Fibroblast of mammary gland (primary cell): ENCODE measurements at regions not wholly inside any gene's neighbourhood (a gene's known extent, or its start where the extent isn't known, plus 50 kb on each side); places are given as distances from the start of the nearest gene placed in this dataset.
"Not testable (repeated sequence)": the region's sequence is repeated elsewhere in the genome, so short reads cannot be mapped to it uniquely, and the experiment has no call there.

Source experiments
- DNase-seq: peaks from one replicate; pipeline ENCODE4 v3.0.0-alpha.2; 2010; ENCODE audit warnings: low read depth
- H3K4me3 ChIP-seq: 2 replicates; pipeline ENCODE4 v1.5.1; 2011; ENCODE audit warnings: low read depth, mild to moderate bottlenecking, low read length, moderate library complexity; ENCODE audit not compliant: control insufficient read depth
- CTCF ChIP-seq: conservative IDR thresholded peaks from 2 replicates; pipeline ENCODE4 v1.5.1; 2011; ENCODE audit warnings: low read depth, low read length, inconsistent platforms; ENCODE audit not compliant: control insufficient read depth, insufficient read depth

GRCh38 chr10:81414038-81414437 is 461.0 kb upstream of the NRG3 start:
- no peak for TF ChIP-seq CTCF
- DNase-seq, result no peak
- H3K4me3 ChIP-seq, result no peak overlapping the region

- no peak overlapping the region for H3K4me3 ChIP-seq
- no peak for DNase-seq
- TF ChIP-seq CTCF, result no peak
Measured at GRCh38 chr10:81426722-81427121, 448.3 kb upstream of the NRG3 start.

- TF ChIP-seq CTCF, result no peak
- no peak overlapping the region for H3K4me3 ChIP-seq
- DNase-seq, result no peak
Measured at GRCh38 chr10:81428456-81429134, 446.4 kb upstream of the NRG3 start.

- H3K4me3 ChIP-seq, result no peak overlapping the region
- no peak for TF ChIP-seq CTCF
- DNase-seq, result no peak
Measured at GRCh38 chr10:81439445-81439844, 435.5 kb upstream of the NRG3 start.

- DNase-seq, H3K4me3 ChIP-seq: not testable (repeated sequence)
Measured at GRCh38 chr10:81441624-81442023, 433.4 kb upstream of the NRG3 start.

GRCh38 chr10:81444242-81444929 is 430.6 kb upstream of the NRG3 start:
- TF ChIP-seq CTCF, result no peak
- no peak overlapping the region for H3K4me3 ChIP-seq
- DNase-seq, result no peak

GRCh38 chr10:81450651-81451050 is 424.3 kb upstream of the NRG3 start:
- DNase-seq, result no peak
- TF ChIP-seq CTCF, result no peak
- no peak overlapping the region for H3K4me3 ChIP-seq
